ENCODE measurements at regions not wholly inside any gene's neighbourhood (a gene's known extent, or its start where the extent isn't known, plus 50 kb on each side); places are given as distances from the start of the nearest gene placed in this dataset.

DNA sequence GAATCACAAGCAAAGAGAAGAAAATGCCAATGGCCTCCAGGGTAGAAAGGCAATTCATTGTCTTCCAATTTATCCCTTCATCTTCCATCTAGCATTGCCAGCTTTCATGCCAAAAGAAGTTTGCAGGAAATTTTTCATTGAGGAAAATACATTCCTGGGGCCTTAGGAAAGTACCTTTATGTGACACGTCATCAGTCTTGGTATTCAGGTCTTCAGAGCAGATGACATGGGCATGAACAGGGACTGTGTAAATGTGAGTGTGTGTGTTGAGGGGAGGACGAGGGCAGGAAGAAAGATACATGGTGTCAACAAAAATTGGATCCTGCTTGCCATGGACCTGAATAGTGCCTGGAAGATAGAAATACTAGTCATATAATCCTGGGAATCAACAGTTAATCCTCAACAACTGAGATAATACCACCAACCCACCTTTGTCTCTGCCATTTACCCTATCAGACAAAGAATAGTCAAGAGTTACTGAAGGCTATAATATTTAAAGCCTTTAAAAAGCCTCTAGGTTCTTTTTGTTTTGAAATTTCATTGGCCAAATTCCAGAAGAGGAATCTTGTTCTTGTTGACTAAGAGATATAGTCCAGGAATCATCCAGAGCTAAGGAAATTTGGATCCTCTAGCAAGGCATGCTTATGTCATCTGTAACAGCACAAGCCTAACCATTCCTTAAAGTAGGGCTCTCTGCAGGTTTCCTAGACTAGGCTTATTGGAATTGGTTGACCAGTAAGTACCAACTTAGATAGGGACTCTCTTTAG, 405.8 kb upstream of the SASH1 start:
- H3K4me3 ChIP-seq (ENCODE audit: low read depth, low read length) = no peak overlapping the region
- TF ChIP-seq, protein P1, sequence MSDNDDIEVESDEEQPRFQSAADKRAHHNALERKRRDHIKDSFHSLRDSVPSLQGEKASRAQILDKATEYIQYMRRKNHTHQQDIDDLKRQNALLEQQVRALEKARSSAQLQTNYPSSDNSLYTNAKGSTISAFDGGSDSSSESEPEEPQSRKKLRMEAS (IDR thresholded peaks at IDR 0.05; ENCODE audit: low read depth, low read length) = no peak
- TF ChIP-seq, protein P2, sequence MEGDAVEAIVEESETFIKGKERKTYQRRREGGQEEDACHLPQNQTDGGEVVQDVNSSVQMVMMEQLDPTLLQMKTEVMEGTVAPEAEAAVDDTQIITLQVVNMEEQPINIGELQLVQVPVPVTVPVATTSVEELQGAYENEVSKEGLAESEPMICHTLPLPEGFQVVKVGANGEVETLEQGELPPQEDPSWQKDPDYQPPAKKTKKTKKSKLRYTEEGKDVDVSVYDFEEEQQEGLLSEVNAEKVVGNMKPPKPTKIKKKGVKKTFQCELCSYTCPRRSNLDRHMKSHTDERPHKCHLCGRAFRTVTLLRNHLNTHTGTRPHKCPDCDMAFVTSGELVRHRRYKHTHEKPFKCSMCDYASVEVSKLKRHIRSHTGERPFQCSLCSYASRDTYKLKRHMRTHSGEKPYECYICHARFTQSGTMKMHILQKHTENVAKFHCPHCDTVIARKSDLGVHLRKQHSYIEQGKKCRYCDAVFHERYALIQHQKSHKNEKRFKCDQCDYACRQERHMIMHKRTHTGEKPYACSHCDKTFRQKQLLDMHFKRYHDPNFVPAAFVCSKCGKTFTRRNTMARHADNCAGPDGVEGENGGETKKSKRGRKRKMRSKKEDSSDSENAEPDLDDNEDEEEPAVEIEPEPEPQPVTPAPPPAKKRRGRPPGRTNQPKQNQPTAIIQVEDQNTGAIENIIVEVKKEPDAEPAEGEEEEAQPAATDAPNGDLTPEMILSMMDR (IDR thresholded peaks at IDR 0.05; ENCODE audit: low read depth, low read length) = no peak
- TF ChIP-seq POLR2A (IDR thresholded peaks at IDR 0.05; ENCODE audit: extremely low read depth, insufficient read length) (no peak), MYC (IDR thresholded peaks at IDR 0.05; ENCODE audit: low read depth, low read length) (no peak)
- DNase-seq (ENCODE audit: low read depth) = no peak

DNA sequence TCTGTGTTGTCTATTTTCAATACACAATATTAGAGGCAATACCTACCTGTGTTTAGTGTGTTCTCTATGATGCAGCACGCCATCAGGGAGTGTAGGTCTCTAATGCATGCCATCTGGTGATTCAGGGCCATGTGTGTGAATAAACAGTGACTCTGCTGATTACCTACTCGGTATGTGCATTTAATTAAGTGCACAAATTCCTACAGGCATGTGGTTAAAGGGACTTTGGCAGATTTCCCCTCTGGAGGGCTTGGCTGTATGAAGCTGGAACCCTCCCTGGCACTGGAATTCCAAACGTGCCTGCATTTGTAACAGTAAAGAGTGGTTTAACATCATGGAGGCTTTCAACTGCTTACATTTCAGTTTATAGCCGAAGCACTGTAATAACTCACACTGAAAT, 401.5 kb upstream of the SASH1 start:
- no peak for DNase-seq (ENCODE audit: low read depth)
- TF ChIP-seq, protein P2 (IDR thresholded peaks at IDR 0.05; ENCODE audit: low read depth, low read length) = no peak
- TF ChIP-seq MYC (IDR thresholded peaks at IDR 0.05; ENCODE audit: low read depth, low read length) = no peak
- TF ChIP-seq, protein P1 (IDR thresholded peaks at IDR 0.05; ENCODE audit: low read depth, low read length) = no peak
- no peak for TF ChIP-seq POLR2A (IDR thresholded peaks at IDR 0.05; ENCODE audit: extremely low read depth, insufficient read length)
- H3K4me3 ChIP-seq (ENCODE audit: low read depth, low read length) = no peak overlapping the region

DNA sequence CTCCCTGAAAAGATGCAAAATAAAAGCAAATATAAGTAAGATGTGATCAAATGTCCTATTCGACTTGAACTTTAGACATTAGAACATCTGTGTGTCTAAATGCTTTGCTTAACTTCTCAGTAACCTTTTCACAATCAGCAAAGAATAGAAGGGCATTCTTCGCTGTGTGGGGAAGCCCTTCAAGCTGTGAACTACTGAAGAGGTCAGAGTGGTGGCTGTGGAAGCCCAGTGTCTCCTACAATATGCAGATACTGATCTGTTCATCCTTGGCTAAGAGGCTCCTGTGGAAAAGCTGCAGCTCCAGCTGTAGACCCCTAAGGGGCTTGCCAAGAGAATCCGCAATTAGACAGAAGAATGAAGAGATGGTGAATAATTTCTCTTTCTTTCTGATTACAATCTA, 400.3 kb upstream of the SASH1 start:
- DNase-seq (ENCODE audit: low read depth) = no peak
- TF ChIP-seq POLR2A (IDR thresholded peaks at IDR 0.05; ENCODE audit: extremely low read depth, insufficient read length) (no peak), MYC (IDR thresholded peaks at IDR 0.05; ENCODE audit: low read depth, low read length) (no peak)
- TF ChIP-seq, protein P1 (IDR thresholded peaks at IDR 0.05; ENCODE audit: low read depth, low read length) = no peak
- TF ChIP-seq, protein P2 (IDR thresholded peaks at IDR 0.05; ENCODE audit: low read depth, low read length) = no peak
- no peak overlapping the region for H3K4me3 ChIP-seq (ENCODE audit: low read depth, low read length)

DNA sequence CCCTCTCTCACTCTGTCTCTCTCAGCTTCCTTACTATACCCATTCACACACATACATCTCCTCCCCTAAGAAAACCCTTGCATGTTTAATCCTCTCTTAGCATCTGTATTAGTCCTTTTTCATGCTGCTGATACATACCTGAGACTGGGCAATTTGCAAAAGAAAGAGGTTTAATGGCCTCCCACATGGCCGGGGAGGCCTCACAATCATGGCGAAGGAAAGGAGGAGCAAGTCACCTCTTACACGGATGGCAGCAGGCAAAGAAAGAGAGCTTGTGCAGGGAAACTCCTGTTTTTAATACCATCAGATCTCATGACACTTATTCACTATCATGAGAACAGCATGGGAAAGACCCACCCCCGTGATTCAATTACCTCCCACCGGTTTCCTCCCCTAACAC, 398.5 kb upstream of the SASH1 start:
- no peak overlapping the region for H3K4me3 ChIP-seq (ENCODE audit: low read depth, low read length)
- DNase-seq (ENCODE audit: low read depth) = no peak
- TF ChIP-seq MYC (IDR thresholded peaks at IDR 0.05; ENCODE audit: low read depth, low read length) (no peak), POLR2A (IDR thresholded peaks at IDR 0.05; ENCODE audit: extremely low read depth, insufficient read length) (no peak)
- TF ChIP-seq, protein P2 (IDR thresholded peaks at IDR 0.05; ENCODE audit: low read depth, low read length) = no peak
- TF ChIP-seq, protein P1 (IDR thresholded peaks at IDR 0.05; ENCODE audit: low read depth, low read length) = no peak

DNA sequence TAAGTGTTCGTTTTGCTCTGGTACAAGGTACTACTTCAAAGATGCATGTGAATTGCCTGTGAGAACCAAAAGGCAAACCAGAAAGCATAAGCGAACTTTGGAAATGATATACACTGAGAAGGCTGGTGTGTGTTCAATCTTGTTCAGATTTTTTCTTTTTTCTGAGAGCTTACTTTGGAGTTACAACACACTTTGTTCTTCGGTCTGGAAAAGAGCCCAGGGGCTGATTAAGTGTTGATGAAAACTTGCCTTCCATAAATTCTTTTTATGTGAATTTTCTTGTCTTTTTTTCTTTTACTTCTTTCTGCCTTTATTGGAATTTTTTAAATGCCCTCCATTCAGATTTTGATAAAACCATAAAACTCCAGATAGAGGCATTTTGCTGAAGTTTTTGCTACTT, 395.1 kb upstream of the SASH1 start:
- TF ChIP-seq MYC (IDR thresholded peaks at IDR 0.05; ENCODE audit: low read depth, low read length) (no peak), POLR2A (IDR thresholded peaks at IDR 0.05; ENCODE audit: extremely low read depth, insufficient read length) (no peak)
- TF ChIP-seq, protein P1 (IDR thresholded peaks at IDR 0.05; ENCODE audit: low read depth, low read length) = no peak
- TF ChIP-seq, protein P2 (IDR thresholded peaks at IDR 0.05; ENCODE audit: low read depth, low read length) = no peak
- no peak for DNase-seq (ENCODE audit: low read depth)
- no peak overlapping the region for H3K4me3 ChIP-seq (ENCODE audit: low read depth, low read length)
